HepG2 (cell line): ENCODE measurements at regions not wholly inside any gene's neighbourhood (a gene's known extent, or its start where the extent isn't known, plus 50 kb on each side); places are given as distances from the start of the nearest gene placed in this dataset.

Experiments
- POLR2A ChIP-seq, 2 experiments: IDR thresholded peaks; 2 replicates each; pipeline ENCODE4 v1.6.1; 2011; ENCODE audit warnings: low read depth in 2 of 2, low read length in 2 of 2, mild to moderate bottlenecking in 1 of 2, moderate library complexity in 1 of 2; ENCODE audit not compliant: insufficient read depth in 1 of 2
- ZNF317 ChIP-seq: sonication (generic); formaldehyde crosslinking; IDR thresholded peaks from 2 replicates; pipeline ENCODE4 v1.5.0; 2020; ENCODE audit warnings: mild to moderate bottlenecking, missing genetic modification reagents
- ZSCAN29 ChIP-seq: sonication (generic); formaldehyde crosslinking; conservative IDR thresholded peaks from 2 replicates; pipeline ENCODE4 v1.4.0; 2020; ENCODE audit warnings: mild to moderate bottlenecking, missing genetic modification reagents
- TF ChIP-seq, protein P1 (sequence below): sonication (generic); formaldehyde crosslinking; IDR thresholded peaks from 2 replicates; pipeline ENCODE4 v1.5.0; 2020; ENCODE audit warnings: mild to moderate bottlenecking, missing genetic modification reagents, moderate library complexity

GRCh38 chr3:110485389-110485788 is 586.2 kb upstream of the NECTIN3 start:
- TF ChIP-seq, protein P1, sequence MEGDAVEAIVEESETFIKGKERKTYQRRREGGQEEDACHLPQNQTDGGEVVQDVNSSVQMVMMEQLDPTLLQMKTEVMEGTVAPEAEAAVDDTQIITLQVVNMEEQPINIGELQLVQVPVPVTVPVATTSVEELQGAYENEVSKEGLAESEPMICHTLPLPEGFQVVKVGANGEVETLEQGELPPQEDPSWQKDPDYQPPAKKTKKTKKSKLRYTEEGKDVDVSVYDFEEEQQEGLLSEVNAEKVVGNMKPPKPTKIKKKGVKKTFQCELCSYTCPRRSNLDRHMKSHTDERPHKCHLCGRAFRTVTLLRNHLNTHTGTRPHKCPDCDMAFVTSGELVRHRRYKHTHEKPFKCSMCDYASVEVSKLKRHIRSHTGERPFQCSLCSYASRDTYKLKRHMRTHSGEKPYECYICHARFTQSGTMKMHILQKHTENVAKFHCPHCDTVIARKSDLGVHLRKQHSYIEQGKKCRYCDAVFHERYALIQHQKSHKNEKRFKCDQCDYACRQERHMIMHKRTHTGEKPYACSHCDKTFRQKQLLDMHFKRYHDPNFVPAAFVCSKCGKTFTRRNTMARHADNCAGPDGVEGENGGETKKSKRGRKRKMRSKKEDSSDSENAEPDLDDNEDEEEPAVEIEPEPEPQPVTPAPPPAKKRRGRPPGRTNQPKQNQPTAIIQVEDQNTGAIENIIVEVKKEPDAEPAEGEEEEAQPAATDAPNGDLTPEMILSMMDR (CRISPR knock-in tag) = no peak
- TF ChIP-seq ZNF317 (CRISPR knock-in tag) (no peak), ZSCAN29 (CRISPR knock-in tag) (no peak), POLR2A (IDR thresholded peaks at IDR 0.05; ENCODE audit: insufficient read depth in 1 of 2, low read depth in 2 of 2, low read length in 2 of 2) (no peak)
